HG02678 (cell line): ENCODE measurements at regions not wholly inside any gene's neighbourhood (a gene's known extent, or its start where the extent isn't known, plus 50 kb on each side); places are given as distances from the start of the nearest gene placed in this dataset.

Experiments
- ATAC-seq: cut with Tn5 transposase; IDR thresholded peaks from one replicate; pipeline ENCODE4 v1.9.1; 2021; ENCODE audit warnings: mild to moderate bottlenecking, moderate library complexity; ENCODE audit not compliant: unreplicated experiment

DNA sequence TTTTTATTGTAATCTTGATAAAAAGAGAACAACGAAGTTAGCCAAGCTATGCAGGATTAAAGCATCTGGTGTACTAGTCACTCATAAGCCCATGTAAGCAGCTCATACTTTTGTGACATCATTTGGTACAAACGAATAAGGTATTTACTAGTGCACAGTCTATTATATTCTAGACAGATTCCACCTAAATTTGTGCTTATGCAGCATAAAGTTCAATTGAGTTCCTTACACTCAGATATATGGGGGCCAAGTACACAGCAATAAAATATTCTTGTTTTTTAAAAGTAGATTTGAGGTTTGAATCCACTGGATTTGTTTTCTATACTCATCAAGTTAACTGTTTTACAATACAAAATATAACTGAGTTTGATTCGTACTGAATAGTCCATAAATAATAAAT is 1621.2 kb downstream of the MAT2B start:
- no peak for ATAC-seq

- no peak for ATAC-seq
These were observed 1622.5 kb downstream of the MAT2B start for GRCh38 chr5:165127941-165128340.

DNA sequence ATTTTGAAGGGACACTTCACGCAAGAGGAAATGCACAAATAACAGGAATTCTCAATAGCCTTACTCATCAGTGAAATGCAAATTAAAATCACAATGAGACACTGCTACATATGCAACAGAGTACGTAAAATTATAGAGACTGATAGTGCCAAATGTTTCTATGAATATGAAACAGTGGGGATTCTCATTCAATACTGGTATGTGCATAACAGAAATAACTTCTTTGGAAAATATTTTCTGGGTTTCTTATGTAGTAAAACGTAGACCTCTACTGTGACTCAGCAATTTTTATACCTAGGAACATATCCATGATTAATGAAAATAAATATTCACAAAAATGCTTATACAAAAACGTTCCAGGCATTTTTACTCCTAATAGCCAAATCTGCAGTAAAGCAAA is 1625.2 kb downstream of the MAT2B start:
- no peak for ATAC-seq

DNA sequence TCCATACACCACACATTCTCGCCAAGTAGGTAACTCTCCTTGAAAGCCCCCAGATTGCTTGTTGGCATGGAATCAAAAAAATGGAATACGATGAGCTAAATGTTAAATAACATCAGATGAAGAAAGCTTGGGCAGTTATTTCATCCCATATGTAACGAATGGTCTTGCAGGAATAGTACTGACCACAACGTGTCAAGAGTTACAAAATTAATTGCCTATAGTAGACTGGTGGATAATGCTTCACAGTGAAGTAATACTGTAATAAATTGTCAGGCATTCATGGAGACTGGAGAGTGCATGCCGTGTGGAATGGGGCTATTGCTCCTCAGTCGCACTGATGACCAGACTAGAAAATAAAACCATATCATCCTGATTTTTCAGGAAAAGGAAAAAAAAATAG is 1628.7 kb downstream of the MAT2B start:
- ATAC-seq: no peak

DNA sequence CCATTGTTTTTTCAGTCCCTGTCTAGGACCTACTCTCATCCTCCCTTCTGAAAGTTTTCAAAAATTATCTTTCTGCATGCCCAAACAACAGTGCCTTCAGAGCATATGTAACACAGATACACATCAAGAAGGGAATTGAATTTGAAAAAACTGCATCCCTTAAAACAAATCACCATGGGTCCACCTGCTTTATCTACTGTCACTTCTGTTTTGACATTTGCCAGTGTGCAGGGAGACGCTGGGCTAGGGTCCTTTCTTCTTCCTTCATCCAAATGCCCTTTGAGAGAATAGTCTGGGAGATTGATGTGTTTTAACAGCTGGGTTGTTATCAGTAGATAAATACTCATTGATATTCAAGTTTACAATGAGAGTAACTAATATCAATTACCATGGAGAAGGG is 1630.1 kb downstream of the MAT2B start:
- no peak for ATAC-seq

GRCh38 chr5:165137701-165138100 is 1632.3 kb downstream of the MAT2B start:
- ATAC-seq: no peak

DNA sequence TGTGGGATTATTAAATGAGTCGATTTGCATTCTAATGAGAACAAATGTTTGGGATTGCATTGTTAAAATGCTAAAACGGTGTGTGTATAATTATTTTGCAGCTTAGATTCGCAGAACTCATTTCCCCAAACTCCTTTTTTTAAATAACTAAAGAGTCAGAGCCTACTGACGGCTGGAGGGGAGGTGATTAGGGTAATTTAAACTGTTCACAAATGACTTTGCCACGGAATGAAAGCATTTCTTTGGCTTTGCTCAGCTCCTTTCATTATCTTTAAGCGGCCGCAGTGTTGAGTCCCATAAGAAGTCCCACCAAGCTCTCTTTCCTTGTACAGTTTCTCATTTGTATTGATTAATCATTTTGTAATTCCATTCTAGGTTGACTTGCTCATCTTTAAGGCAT is 1632.8 kb downstream of the MAT2B start:
- ATAC-seq: no peak

- no peak for ATAC-seq
These were observed 1633.8 kb downstream of the MAT2B start for GRCh38 chr5:165139262-165139661.

DNA sequence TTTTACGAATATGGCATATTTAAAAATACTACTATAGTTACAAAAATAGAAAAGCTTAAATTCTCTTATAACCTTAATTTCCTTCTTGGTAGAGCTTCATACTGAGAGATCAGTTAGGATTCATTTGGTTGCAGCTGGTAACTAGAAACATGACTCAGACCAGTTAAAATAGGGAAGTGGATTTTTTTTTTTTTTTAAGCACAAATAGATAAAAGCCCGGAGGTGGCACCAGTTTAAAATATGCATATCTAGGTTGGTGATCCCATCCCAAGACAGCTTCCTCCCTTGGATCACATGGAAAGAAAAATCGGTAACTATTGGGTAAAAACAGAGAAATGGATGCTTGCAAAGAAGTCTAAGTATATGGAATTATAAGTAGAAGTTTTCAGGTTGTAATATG is 1634.3 kb downstream of the MAT2B start:
- no peak for ATAC-seq

DNA sequence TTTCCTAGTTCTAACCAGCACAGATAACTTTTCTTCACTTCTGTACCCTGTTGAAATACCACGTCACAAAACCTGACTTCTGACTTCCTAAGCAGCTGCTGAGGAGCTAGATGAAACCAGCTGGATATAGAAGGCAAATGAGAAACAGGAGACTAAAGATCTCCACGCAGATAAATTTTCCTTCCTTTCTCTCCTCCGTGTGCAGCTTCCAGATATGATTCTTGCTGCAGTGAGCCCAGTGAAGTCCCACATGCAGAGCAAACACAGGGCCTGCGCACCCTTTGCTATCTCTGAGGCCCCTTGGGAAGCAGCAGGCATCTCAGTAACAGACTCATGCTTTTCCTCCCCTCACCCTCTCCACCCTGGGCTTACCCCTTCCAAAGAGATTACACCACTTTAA is 1638.3 kb downstream of the MAT2B start:
- ATAC-seq: no peak

DNA sequence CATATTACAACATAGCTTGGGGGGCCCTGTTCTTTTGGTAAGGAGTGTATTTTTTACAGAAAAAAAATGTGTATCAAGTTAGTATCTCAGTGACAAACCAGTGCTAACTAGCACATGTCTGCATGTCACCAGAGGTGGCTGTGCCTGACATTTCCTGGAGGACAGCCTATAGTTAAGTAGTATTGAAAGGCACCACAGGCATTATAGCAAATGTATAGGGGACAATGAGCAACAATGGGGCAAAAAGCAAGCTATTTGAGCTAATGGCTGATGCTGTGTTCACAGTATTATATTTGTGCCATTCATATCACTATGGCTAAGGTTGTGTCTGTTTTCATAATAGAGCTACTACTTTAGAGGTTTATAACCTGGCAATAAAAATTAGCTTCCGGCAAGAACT is 1644.0 kb downstream of the MAT2B start:
- no peak for ATAC-seq

GRCh38 chr5:165152058-165152457 is 1646.6 kb downstream of the MAT2B start:
- no peak for ATAC-seq

- ATAC-seq: no peak
These were observed 1651.8 kb downstream of the MAT2B start for GRCh38 chr5:165157219-165157618.

DNA sequence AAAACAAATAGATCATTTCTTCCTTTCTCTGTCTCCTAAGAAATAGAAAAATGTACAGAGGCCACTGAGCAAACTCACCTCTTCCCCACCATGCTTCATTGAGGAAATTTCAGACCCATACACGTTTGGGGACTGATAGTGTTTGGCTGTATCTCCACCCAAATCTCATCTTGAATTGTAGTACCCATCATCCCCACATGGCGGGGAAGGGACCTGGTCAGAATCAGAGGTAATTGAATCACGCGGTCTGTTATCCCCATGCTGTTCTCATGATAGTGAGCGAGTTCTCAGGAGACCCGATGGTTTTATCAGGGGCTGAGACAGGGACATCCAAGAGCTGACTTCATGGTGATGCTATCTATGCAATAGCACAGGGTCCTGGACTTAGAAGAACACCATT is 1655.8 kb downstream of the MAT2B start:
- no peak for ATAC-seq

GRCh38 chr5:165163861-165164260 is 1658.4 kb downstream of the MAT2B start:
- no peak for ATAC-seq

GRCh38 chr5:165173651-165174050 is 1668.2 kb downstream of the MAT2B start:
- ATAC-seq: no peak

GRCh38 chr5:165175041-165175440 is 1669.6 kb downstream of the MAT2B start:
- ATAC-seq: no peak

DNA sequence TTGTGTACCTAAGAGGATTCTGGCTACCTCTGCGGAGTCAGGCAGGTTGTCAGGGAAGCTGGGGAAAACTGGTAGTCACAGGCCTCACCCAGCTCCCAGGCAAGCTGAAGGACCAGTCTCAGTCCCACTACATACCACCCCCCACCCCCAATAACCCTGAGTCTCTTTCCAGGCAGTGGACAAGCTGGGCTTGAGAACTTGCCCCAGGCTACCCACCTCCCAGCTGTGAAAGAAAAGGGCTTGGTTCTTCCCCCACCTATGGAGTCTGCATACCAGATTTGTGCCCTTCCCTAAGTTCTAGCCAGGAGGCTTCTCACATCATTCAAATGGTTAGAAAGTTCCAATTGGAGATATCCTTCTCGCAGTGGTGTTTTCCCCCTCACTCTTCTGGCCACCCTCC is 1678.8 kb downstream of the MAT2B start:
- no peak for ATAC-seq

- no peak for ATAC-seq
These were observed 1680.3 kb downstream of the MAT2B start for GRCh38 chr5:165185716-165186115.

DNA sequence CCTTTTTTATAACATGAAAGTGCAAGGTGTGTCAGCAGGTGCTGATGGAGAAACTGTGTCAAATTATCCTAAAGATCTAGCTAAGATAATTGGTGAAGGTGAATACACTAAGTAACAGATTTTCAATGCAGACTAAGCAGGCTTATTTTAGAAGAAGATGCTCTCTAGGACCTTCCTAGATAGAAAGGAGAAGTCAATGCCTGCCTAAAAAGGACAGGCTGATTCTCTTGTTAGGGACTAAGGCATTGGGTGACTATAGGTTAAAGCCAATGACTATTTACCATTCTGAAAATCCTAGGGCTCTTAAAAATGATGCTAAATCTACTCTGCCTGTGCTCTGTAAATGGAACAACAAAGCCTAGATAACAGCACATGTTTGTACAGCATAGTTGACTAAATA is 1682.4 kb downstream of the MAT2B start:
- no peak for ATAC-seq

- ATAC-seq: no peak
These were observed 1683.2 kb downstream of the MAT2B start for GRCh38 chr5:165188556-165189175.

DNA sequence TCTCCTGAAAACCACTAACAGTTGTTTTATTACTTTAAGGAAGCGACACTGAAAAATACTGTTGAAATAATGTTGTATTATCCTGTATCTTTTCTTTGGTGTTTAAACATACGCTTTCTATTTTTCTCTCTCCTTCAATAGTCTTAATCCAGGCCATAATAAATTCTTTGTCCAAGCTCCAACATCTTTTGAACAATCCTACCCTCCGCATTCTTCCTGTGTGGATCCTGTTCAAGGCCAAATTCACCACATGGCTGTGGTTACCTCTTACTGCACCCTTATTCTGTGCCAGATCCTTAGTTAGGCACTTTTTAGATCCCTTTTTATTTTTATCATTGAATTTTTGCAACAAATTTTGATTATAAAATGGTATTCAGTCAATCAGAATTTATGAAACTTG is 1691.5 kb downstream of the MAT2B start:
- ATAC-seq: no peak

DNA sequence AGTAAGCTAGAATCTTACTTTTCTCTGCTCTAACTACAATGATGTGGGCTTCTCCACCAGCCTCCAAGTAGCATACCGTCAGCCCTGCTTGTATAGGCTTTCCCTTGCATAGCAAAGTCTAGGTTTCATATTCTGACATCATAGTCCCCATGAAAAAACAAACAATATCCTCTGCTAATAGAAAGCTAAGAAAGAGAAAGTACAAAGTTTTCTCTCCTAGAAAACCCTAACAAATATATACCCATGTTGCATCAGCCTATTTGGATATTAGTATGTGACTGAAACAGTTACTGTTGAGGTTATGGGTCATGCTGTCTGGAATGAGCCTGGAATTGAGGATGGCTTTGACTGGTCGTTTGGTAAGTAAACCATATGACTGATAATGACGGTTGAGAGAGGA is 1696.0 kb downstream of the MAT2B start:
- ATAC-seq: no peak
